Suprapubic skin (tissue), 4 donors: ENCODE measurements at regions not wholly inside any gene's neighbourhood (a gene's known extent, or its start where the extent isn't known, plus 50 kb on each side); places are given as distances from the start of the nearest gene placed in this dataset.

Source experiments
- DNase-seq, 2 donors: peaks; one replicate each; pipeline ENCODE4 v3.0.0-alpha.2; 2019; ENCODE audit warnings: low spot score in 2 of 2
- H3K27ac ChIP-seq: fragments of 200-600 bp; sonication (generic); one replicate; pipeline ENCODE4 v1.5.1; 2019
- H3K27me3 ChIP-seq: fragments of 200-600 bp; sonication (generic); one replicate; pipeline ENCODE4 v1.5.1; 2019
- H3K36me3 ChIP-seq: fragments of 200-600 bp; sonication (generic); one replicate; pipeline ENCODE4 v1.5.1; 2019
- H3K4me1 ChIP-seq: fragments of 200-600 bp; sonication (generic); one replicate; pipeline ENCODE4 v1.5.1; 2019
- H3K4me3 ChIP-seq: fragments of 200-600 bp; sonication (generic); one replicate; pipeline ENCODE4 v1.5.1; 2019; ENCODE audit warnings: mild to moderate bottlenecking
- H3K9me3 ChIP-seq: fragments of 200-600 bp; sonication (generic); one replicate; pipeline ENCODE4 v1.5.1; 2019
- EP300 ChIP-seq: sonication (generic); formaldehyde crosslinking; IDR thresholded peaks from one replicate; pipeline ENCODE4 v1.6.1; 2017; ENCODE audit warnings: antibody characterized with exemption
- POLR2A ChIP-seq, 2 donors: fragments of 450-650 bp; IDR thresholded peaks; one replicate each; pipeline ENCODE4 v1.6.1; 2017; ENCODE audit warnings: antibody characterized with exemption in 2 of 2, mild to moderate bottlenecking in 2 of 2, moderate library complexity in 2 of 2
- POLR2AphosphoS5 ChIP-seq, 3 donors: sonication (generic); formaldehyde crosslinking; IDR thresholded peaks; one replicate each; pipeline ENCODE4 v1.6.1; 2017; ENCODE audit warnings: antibody characterized with exemption in 3 of 3
- whole genome bisulfite sequencing: methylation state at CpG from one replicate; pipeline ENCODE4 v1.1.5; 2018; 5-methylcytosine and 5-hydroxymethylcytosine counted together
- TF ChIP-seq, protein P1 (sequence below), 2 donors: fragments of 200-600 bp in 1 of 2; fragments of 450-650 bp in 1 of 2; sonication (generic) in 1 of 2; IDR thresholded peaks; one replicate each; pipeline ENCODE4 v1.5.1; 2016 to 2019; ENCODE audit warnings: antibody characterized with exemption in 2 of 2, mild to moderate bottlenecking in 1 of 2, moderate library complexity in 1 of 2

DNA sequence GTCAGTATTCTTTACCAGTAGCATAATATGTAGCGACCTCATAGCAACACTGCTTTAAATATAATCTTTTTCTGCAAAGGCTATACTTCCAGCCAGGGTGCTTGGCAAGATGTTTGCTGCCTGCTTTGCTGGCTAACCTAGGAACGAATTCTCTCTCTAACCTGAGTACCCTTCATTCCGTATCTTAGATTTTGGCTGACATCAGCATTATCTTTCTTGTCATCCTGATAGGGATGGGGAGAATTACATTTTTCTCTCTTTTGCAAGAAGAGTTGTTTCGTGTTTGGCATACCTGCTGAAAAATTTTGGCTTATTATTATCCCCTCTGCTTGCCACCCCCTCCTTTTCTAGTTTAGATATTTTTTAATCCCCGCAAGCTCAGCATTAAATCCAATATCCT, 91.2 kb upstream of the CLMP start:
- no peaks in the 10 kb centered on the region for H3K9me3 ChIP-seq
- H3K27me3 ChIP-seq, result peaks cover 13% of the 10 kb centered on the region
- no peaks in the 10 kb centered on the region for H3K36me3 ChIP-seq
- no peak overlapping the region for H3K27ac ChIP-seq
- DNase-seq, result no peak
- TF ChIP-seq POLR2AphosphoS5 (IDR thresholded peaks at IDR 0.05), result no peak
- TF ChIP-seq EP300, result no peak
- H3K4me1 ChIP-seq, result no peaks in the 10 kb centered on the region
- 72% methylated on average over 5 of the region's 5 CpGs for WGBS
- H3K4me3 ChIP-seq, result no peak overlapping the region

DNA sequence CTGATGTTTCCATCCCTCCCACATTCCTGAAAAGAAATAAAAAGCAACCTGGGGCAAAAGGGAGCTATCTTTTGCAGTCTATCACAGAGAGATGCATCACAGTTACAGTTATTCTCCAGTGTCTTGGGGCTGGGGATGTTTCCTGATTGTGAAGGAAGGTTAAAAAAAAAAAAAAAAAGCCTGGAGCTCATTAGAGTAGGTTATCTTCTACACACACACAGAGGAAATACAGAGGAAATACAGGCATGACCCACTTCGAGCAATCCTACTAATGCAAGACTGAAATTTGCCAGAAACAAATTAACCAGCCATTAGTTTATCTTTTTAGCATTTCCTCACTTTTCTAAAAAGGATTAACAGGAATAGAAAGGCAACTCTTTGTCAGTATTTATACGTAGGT, 89.4 kb upstream of the CLMP start:
- no peaks in the 10 kb centered on the region for H3K9me3 ChIP-seq
- no peaks in the 10 kb centered on the region for H3K4me1 ChIP-seq
- 56% methylated on average over 2 of the region's 2 CpGs for whole genome bisulfite sequencing
- no peak overlapping the region for H3K27ac ChIP-seq
- TF ChIP-seq, protein P1, sequence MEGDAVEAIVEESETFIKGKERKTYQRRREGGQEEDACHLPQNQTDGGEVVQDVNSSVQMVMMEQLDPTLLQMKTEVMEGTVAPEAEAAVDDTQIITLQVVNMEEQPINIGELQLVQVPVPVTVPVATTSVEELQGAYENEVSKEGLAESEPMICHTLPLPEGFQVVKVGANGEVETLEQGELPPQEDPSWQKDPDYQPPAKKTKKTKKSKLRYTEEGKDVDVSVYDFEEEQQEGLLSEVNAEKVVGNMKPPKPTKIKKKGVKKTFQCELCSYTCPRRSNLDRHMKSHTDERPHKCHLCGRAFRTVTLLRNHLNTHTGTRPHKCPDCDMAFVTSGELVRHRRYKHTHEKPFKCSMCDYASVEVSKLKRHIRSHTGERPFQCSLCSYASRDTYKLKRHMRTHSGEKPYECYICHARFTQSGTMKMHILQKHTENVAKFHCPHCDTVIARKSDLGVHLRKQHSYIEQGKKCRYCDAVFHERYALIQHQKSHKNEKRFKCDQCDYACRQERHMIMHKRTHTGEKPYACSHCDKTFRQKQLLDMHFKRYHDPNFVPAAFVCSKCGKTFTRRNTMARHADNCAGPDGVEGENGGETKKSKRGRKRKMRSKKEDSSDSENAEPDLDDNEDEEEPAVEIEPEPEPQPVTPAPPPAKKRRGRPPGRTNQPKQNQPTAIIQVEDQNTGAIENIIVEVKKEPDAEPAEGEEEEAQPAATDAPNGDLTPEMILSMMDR (IDR thresholded peaks at IDR 0.05), result no peak
- TF ChIP-seq POLR2AphosphoS5 (IDR thresholded peaks at IDR 0.05), result no peak
- TF ChIP-seq POLR2A (IDR thresholded peaks at IDR 0.05), result no peak
- TF ChIP-seq EP300, result no peak
- H3K27me3 ChIP-seq, result peaks cover 13% of the 10 kb centered on the region
- H3K36me3 ChIP-seq, result no peaks in the 10 kb centered on the region
- DNase-seq, result no peak
- H3K4me3 ChIP-seq, result no peak overlapping the region

DNA sequence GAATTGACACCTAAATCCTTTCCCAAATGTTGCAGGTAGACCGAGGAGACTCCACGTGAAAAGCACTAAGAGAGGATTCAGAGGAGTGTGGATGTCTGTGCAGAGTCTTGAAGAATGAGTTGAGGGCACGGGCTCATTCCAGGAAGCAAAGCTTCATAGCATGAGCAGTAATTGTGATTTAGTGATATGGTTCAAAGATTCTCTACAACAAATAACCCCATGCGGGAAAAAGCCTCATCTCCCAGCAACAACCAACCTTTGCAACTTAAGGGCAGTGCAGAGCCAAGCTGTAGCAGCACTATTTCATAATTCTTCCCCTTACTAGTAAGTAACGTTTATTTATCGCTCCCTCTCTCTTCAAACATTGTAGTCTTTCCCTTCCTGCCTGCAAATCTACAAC, 87.5 kb upstream of the CLMP start:
- no peaks in the 10 kb centered on the region for H3K9me3 ChIP-seq
- H3K27me3 ChIP-seq, result peaks cover 8% of the 10 kb centered on the region
- 71% methylated on average over 6 of the region's 6 CpGs for WGBS
- no peaks in the 10 kb centered on the region for H3K4me1 ChIP-seq
- H3K4me3 ChIP-seq, result no peak overlapping the region
- no peak overlapping the region for H3K27ac ChIP-seq
- H3K36me3 ChIP-seq, result no peaks in the 10 kb centered on the region
- no peak for DNase-seq
- TF ChIP-seq, protein P1 (IDR thresholded peaks at IDR 0.05), result no peak

DNA sequence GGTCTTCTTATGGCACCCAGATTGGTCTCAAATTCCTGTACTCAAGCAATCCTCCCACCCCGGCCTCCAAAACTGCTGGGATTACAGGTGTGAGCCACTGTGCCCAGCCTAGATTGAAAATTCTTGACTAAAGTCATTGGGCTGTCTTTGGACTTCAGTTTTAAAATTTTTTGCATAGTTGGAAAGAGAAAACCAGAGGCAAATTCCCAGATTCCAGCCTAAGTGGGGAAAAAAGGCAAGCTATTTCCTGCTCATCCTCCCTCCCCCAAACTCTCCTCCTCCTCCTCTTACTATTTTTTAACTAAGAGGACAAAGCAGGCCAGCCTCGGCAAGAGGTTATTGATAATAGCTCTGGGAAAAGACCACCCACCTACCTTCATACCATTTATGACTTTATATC, 78.6 kb upstream of the CLMP start:
- H3K9me3 ChIP-seq, result no peaks in the 10 kb centered on the region
- H3K4me3 ChIP-seq, result no peak overlapping the region
- no peaks in the 10 kb centered on the region for H3K36me3 ChIP-seq
- H3K27ac ChIP-seq, result no peak overlapping the region
- H3K27me3 ChIP-seq, result no peaks in the 10 kb centered on the region
- 56% methylated on average over 2 of the region's 2 CpGs for WGBS
- no peak for DNase-seq
- H3K4me1 ChIP-seq, result no peaks in the 10 kb centered on the region
- TF ChIP-seq, protein P1 (IDR thresholded peaks at IDR 0.05), result no peak
- TF ChIP-seq EP300, result no peak
- TF ChIP-seq POLR2A (IDR thresholded peaks at IDR 0.05), result no peak
- TF ChIP-seq POLR2AphosphoS5 (IDR thresholded peaks at IDR 0.05), result no peak

DNA sequence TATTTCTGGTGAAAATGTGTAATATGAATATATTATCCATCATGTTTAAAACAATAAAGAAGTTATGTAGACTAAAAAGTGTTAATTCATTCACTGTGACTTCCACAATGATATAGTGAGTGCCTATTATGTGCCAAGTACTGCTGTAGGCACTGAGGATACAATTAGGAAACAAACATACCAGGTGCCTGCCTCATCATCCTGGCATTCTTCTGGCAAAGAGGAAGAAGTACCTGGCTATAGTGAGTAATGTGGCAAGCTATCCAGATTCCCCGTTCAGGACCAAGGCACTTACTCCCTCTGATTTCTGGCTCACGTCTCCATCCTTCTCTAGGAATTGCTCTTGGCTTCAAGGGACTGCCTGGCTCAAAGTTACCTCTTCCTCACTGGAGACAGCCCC, 77.5 kb upstream of the CLMP start:
- 57% methylated on average over 2 of the region's 2 CpGs for WGBS
- no peaks in the 10 kb centered on the region for H3K4me1 ChIP-seq
- no peak overlapping the region for H3K4me3 ChIP-seq
- H3K9me3 ChIP-seq, result no peaks in the 10 kb centered on the region
- no peak overlapping the region for H3K27ac ChIP-seq
- TF ChIP-seq EP300, result no peak
- no peak for TF ChIP-seq POLR2AphosphoS5 (IDR thresholded peaks at IDR 0.05)
- TF ChIP-seq, protein P1 (IDR thresholded peaks at IDR 0.05), result no peak
- no peak for TF ChIP-seq POLR2A (IDR thresholded peaks at IDR 0.05)
- DNase-seq, result no peak
- no peaks in the 10 kb centered on the region for H3K27me3 ChIP-seq
- H3K36me3 ChIP-seq, result no peaks in the 10 kb centered on the region

DNA sequence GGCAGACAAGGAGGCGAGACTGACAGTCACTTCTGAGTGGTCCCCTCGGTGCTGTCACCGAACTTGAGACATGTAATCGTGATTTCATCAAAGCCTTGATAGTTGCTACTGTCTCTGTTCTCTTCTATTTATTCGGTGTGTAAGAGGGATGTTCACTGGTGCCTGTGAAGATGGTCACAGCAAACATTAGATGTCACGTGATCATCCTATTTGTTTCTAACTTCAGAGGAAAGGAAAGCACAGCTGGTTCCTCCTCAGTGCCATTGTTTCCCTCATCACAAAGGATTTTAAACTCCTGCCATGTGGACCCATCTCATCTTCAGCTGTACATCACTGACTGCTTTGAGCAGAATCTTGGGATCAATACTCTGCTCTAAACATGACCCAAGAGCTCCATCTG, 73.1 kb upstream of the CLMP start:
- H3K9me3 ChIP-seq, result no peaks in the 10 kb centered on the region
- H3K4me3 ChIP-seq, result no peak overlapping the region
- H3K4me1 ChIP-seq, result no peaks in the 10 kb centered on the region
- no peaks in the 10 kb centered on the region for H3K36me3 ChIP-seq
- H3K27me3 ChIP-seq, result peaks cover 11% of the 10 kb centered on the region
- DNase-seq, result no peak
- H3K27ac ChIP-seq, result no peak overlapping the region
- TF ChIP-seq POLR2A (IDR thresholded peaks at IDR 0.05) (no peak), POLR2AphosphoS5 (IDR thresholded peaks at IDR 0.05) (no peak), EP300 (no peak)
- TF ChIP-seq, protein P1 (IDR thresholded peaks at IDR 0.05), result no peak
- 39% methylated on average over 6 of the region's 6 CpGs for WGBS
